ENCODE measurements at regions not wholly inside any gene's neighbourhood (a gene's known extent, or its start where the extent isn't known, plus 50 kb on each side); places are given as distances from the start of the nearest gene placed in this dataset.
"Not testable (repeated sequence)": the region's sequence is repeated elsewhere in the genome, so short reads cannot be mapped to it uniquely, and the experiment has no call there.

DNA sequence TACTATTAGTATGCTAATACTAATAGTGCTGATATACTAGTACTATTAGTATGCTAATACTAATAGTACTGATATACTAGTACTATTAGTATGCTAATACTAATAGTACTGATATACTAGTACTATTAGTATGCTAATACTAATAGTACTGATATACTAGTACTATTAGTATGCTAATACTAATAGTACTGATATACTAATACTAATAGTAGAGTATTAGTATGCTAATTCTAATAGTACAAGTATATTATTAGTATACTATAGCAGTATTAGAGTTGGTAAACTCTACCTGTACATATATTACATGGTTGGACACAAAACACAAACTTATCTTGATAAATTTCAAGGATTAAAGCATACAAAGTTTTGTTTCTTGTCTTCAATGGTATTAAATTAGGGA, 722.9 kb downstream of the TRHDE start:
- not testable (repeated sequence) for H3K4me2 ChIP-seq (ENCODE audit: low read depth, low read length, poor library complexity, severe bottlenecking); H3K79me2 ChIP-seq (ENCODE audit: low read length); H3K9ac ChIP-seq (ENCODE audit: low read length); H3K36me3 ChIP-seq (ENCODE audit: insufficient read depth, low read length); H3K9me2 ChIP-seq (replicated peaks; ENCODE audit: insufficient read depth, low read length); H3K4me3 ChIP-seq (ENCODE audit: low read length); H3K27me3 ChIP-seq (ENCODE audit: low read length); H4K20me1 ChIP-seq (ENCODE audit: insufficient read depth, low read depth, low read length); H3K27ac ChIP-seq (ENCODE audit: low read length); H3K4me1 ChIP-seq (ENCODE audit: low read length); DNase-seq; H2AFZ ChIP-seq (ENCODE audit: low read length)
- H3K9me3 ChIP-seq (ENCODE audit: low read length) = peaks cover 12% of the 10 kb centered on the region; the same call in 1 of the 2 replicates

DNA sequence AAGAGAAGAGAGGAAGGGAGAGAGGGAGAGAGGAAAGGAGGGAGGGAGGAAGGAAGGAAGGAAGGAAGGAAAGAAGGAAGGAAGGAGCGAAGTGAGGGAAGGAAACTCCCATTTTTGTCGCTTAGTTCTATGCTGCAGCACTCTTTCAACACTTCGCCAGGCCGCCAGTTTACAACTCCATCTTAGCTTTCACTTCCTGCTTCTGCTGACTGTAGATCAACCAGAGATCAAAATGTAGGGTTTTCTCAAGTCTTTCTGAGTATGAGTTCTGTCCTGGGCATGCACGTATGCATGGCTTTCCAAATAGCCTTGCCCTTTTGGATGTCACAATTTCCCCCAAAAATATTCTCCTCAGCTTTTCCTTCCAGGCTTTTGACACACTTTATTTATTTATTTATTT, 723.4 kb downstream of the TRHDE start:
- no peak overlapping the region for H3K4me2 ChIP-seq (ENCODE audit: low read depth, low read length, poor library complexity, severe bottlenecking)
- no peaks in the 10 kb centered on the region for H4K20me1 ChIP-seq (ENCODE audit: insufficient read depth, low read depth, low read length)
- H3K4me3 ChIP-seq (ENCODE audit: low read length) = no peak overlapping the region
- peaks cover 11% of the 10 kb centered on the region; the same call in 1 of the 2 replicates for H3K9me3 ChIP-seq (ENCODE audit: low read length)
- H3K9ac ChIP-seq (ENCODE audit: low read length) = no peak overlapping the region
- no peaks in the 10 kb centered on the region for H3K9me2 ChIP-seq (replicated peaks; ENCODE audit: insufficient read depth, low read length)
- H3K36me3 ChIP-seq (ENCODE audit: insufficient read depth, low read length) = no peaks in the 10 kb centered on the region
- H2AFZ ChIP-seq (ENCODE audit: low read length) = no peak overlapping the region
- H3K79me2 ChIP-seq (ENCODE audit: low read length) = no peaks in the 10 kb centered on the region
- no peaks in the 10 kb centered on the region for H3K27me3 ChIP-seq (ENCODE audit: low read length)
- no peaks in the 10 kb centered on the region for H3K4me1 ChIP-seq (ENCODE audit: low read length)
- DNase-seq = no peak
- H3K27ac ChIP-seq (ENCODE audit: low read length) = no peak overlapping the region

DNA sequence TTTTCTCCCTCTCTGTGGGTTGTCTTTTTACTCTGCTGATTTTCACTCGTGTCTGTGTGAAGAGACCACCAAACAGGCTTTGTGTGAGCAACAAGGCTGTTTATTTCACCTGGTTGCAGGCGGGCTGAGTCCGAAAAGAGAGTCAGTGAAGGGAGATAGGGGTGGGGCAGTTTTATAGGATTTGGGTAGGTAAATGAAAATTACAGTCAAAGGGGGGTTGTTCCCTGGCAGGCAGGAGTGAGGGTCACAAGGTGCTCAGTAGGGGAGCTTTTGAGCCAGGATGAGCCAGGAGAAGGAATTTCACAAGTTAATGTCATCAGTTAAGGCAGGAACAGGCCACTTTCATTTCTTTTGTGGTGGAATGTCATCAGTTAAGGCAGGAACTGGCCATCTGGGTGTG, 729.6 kb downstream of the TRHDE start:
- H4K20me1 ChIP-seq (ENCODE audit: insufficient read depth, low read depth, low read length); H3K27ac ChIP-seq (ENCODE audit: low read length); H3K27me3 ChIP-seq (ENCODE audit: low read length): not testable (repeated sequence)

DNA sequence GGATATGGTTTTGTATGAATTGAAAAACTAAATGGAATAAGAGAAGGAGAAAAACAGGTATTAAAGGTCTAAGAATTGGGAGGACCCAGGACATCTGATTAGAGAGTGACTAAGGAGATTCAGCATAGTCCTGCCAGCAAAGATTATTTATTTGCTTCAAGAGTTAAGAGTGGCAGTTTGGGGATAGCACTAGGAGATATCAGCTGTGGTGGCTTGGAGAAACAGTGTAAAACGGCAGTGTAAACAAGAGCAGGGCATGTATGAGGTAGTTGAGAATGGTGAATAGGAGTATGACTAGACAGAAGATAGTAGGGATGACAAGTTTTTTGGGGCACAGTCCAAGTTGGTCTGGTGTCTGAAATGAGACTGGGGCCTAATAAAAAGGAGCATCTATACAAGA, 730.3 kb downstream of the TRHDE start:
- H3K9ac ChIP-seq (ENCODE audit: low read length); H3K9me3 ChIP-seq (ENCODE audit: low read length); H3K4me1 ChIP-seq (ENCODE audit: low read length); H3K9me2 ChIP-seq (replicated peaks; ENCODE audit: insufficient read depth, low read length); DNase-seq; H2AFZ ChIP-seq (ENCODE audit: low read length); H3K27ac ChIP-seq (ENCODE audit: low read length); H3K4me2 ChIP-seq (ENCODE audit: low read depth, low read length, poor library complexity, severe bottlenecking); H3K79me2 ChIP-seq (ENCODE audit: low read length); H3K36me3 ChIP-seq (ENCODE audit: insufficient read depth, low read length); H3K27me3 ChIP-seq (ENCODE audit: low read length); H3K4me3 ChIP-seq (ENCODE audit: low read length); H4K20me1 ChIP-seq (ENCODE audit: insufficient read depth, low read depth, low read length): not testable (repeated sequence)

More for the DNA sequence above, 729.6 kb downstream of the TRHDE start:
- H2AFZ ChIP-seq (ENCODE audit: low read length); H3K9me3 ChIP-seq (ENCODE audit: low read length); H3K36me3 ChIP-seq (ENCODE audit: insufficient read depth, low read length); H3K9ac ChIP-seq (ENCODE audit: low read length); H3K4me2 ChIP-seq (ENCODE audit: low read depth, low read length, poor library complexity, severe bottlenecking); H3K4me3 ChIP-seq (ENCODE audit: low read length); H3K79me2 ChIP-seq (ENCODE audit: low read length); DNase-seq; H3K4me1 ChIP-seq (ENCODE audit: low read length); H3K9me2 ChIP-seq (replicated peaks; ENCODE audit: insufficient read depth, low read length): not testable (repeated sequence)

DNA sequence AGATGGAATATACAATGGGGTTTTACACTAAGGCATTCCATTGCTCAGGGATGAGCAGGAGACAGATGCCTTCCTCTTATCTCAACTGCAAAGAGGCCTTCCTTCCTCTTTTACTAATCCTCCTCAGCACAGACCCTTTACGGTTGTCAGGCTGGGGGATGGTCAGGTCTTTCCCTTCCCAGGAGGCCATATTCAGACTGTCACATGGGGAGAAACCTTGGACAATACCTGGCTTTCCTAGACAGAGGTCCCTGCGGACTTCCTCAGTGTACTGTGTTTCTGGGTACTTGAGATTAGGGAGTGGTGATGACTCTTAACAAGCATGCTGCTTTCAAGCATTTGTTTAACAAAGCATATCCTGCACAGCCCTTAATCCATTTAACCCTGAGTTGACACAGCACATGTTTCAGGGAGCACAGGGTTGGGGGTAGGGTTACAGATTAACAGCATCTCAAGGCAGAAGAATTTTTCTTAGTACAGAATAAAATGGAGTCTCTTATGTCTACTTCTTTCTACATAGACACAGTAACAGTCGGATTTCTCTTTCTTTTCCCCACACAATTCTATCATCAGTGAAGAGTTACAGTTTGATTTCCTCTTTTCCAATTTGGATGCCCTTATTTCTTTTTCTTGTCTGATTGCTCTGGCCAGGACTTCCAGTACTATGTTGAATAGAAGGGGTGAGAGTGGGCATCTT, 737.1 kb downstream of the TRHDE start:
- H4K20me1 ChIP-seq (ENCODE audit: insufficient read depth, low read depth, low read length) = not testable (repeated sequence)

DNA sequence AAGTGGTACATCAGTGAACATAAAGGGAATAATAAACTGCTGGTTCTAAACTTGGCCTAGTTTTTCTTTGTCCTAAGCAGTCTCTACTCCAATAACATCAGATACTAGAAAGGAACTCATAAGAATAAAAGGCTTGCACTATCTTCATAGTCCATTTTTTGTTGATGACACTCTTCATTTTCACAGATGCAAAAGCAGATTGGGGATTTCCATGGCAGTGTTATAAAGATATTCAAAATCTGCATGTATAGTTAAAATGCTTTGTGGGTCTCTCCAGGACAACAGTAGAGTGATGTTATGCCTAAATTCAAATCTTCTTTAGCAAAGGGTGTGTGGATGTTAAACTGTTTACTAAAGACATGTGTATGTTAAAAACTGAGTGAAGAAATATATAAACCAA, 745.8 kb downstream of the TRHDE start:
- H3K4me3 ChIP-seq (ENCODE audit: low read length) = no peak overlapping the region
- no peaks in the 10 kb centered on the region for H3K79me2 ChIP-seq (ENCODE audit: low read length)
- no peaks in the 10 kb centered on the region for H3K9me2 ChIP-seq (replicated peaks; ENCODE audit: insufficient read depth, low read length)
- no peak for DNase-seq
- H3K27me3 ChIP-seq (ENCODE audit: low read length) = no peaks in the 10 kb centered on the region
- no peaks in the 10 kb centered on the region for H3K36me3 ChIP-seq (ENCODE audit: insufficient read depth, low read length)
- peaks cover 27% of the 10 kb centered on the region for H3K9me3 ChIP-seq (ENCODE audit: low read length)
- H2AFZ ChIP-seq (ENCODE audit: low read length) = no peak overlapping the region
- H3K4me2 ChIP-seq (ENCODE audit: low read depth, low read length, poor library complexity, severe bottlenecking) = no peak overlapping the region
- H4K20me1 ChIP-seq (ENCODE audit: insufficient read depth, low read depth, low read length) = no peaks in the 10 kb centered on the region
- no peak overlapping the region for H3K27ac ChIP-seq (ENCODE audit: low read length)
- H3K9ac ChIP-seq (ENCODE audit: low read length) = no peak overlapping the region
- H3K4me1 ChIP-seq (ENCODE audit: low read length) = no peaks in the 10 kb centered on the region

More for the DNA sequence above, 737.1 kb downstream of the TRHDE start:
- H3K27ac ChIP-seq (ENCODE audit: low read length); H3K9ac ChIP-seq (ENCODE audit: low read length); DNase-seq; H3K36me3 ChIP-seq (ENCODE audit: insufficient read depth, low read length); H3K79me2 ChIP-seq (ENCODE audit: low read length); H3K4me3 ChIP-seq (ENCODE audit: low read length); H2AFZ ChIP-seq (ENCODE audit: low read length); H3K27me3 ChIP-seq (ENCODE audit: low read length); H3K4me1 ChIP-seq (ENCODE audit: low read length); H3K9me2 ChIP-seq (replicated peaks; ENCODE audit: insufficient read depth, low read length); H3K4me2 ChIP-seq (ENCODE audit: low read depth, low read length, poor library complexity, severe bottlenecking); H3K9me3 ChIP-seq (ENCODE audit: low read length): not testable (repeated sequence)

DNA sequence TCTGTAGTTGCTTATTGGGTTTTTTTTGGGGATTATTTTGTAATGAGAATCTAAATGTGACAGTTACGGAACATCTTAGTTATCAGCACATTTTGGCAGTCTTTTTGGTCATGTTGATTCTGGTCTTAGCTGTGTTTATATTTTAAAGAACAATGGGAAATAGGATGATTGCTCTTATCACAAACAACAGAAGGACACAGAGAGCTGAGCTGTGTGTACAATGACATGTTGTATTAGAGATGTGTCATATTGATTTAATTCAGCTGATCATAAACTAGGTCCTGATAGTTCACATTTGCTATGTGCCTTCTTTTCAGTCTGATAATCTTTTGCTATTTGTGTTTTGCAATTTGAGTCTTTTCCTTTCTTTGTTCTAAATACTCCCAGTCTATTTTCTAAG, 781.7 kb downstream of the TRHDE start:
- no peaks in the 10 kb centered on the region for H3K4me1 ChIP-seq (ENCODE audit: low read length)
- no peak for DNase-seq
- no peak overlapping the region for H3K9ac ChIP-seq (ENCODE audit: low read length)
- no peaks in the 10 kb centered on the region for H3K79me2 ChIP-seq (ENCODE audit: low read length)
- H4K20me1 ChIP-seq (ENCODE audit: insufficient read depth, low read depth, low read length) = no peaks in the 10 kb centered on the region
- H3K9me2 ChIP-seq (replicated peaks; ENCODE audit: insufficient read depth, low read length) = no peaks in the 10 kb centered on the region
- H3K9me3 ChIP-seq (ENCODE audit: low read length) = peaks cover 6% of the 10 kb centered on the region; the same call in 1 of the 2 replicates
- H3K27me3 ChIP-seq (ENCODE audit: low read length) = no peaks in the 10 kb centered on the region
- H3K27ac ChIP-seq (ENCODE audit: low read length) = no peak overlapping the region
- H3K4me2 ChIP-seq (ENCODE audit: low read depth, low read length, poor library complexity, severe bottlenecking) = no peak overlapping the region
- no peak overlapping the region for H3K4me3 ChIP-seq (ENCODE audit: low read length)
- no peak overlapping the region for H2AFZ ChIP-seq (ENCODE audit: low read length)
- H3K36me3 ChIP-seq (ENCODE audit: insufficient read depth, low read length) = no peaks in the 10 kb centered on the region

DNA sequence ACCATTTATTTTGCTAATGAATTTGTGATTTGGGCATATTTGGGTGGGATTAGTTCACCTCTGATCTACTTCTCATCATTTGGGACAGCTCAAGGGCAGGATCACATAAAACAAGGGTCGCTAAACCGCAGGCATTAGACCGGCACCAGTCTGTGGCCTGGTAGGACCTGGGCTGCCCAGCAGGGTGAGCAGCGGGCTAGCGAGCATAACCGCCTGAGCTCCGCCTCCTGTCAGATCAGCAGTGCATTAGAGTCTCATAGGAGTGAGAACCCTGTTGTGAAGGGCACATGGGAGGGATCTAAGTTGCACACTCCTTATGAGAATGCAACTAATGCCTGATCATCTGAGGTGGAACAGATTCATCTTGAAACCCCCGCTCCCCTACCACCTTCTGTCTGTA, 785.3 kb downstream of the TRHDE start:
- peaks cover 18% of the 10 kb centered on the region for H3K9me3 ChIP-seq (ENCODE audit: low read length)
- no peak overlapping the region for H3K27ac ChIP-seq (ENCODE audit: low read length)
- H3K79me2 ChIP-seq (ENCODE audit: low read length) = no peaks in the 10 kb centered on the region
- H3K27me3 ChIP-seq (ENCODE audit: low read length) = no peaks in the 10 kb centered on the region
- no peak overlapping the region for H2AFZ ChIP-seq (ENCODE audit: low read length)
- H3K36me3 ChIP-seq (ENCODE audit: insufficient read depth, low read length) = no peaks in the 10 kb centered on the region
- no peak overlapping the region for H3K4me3 ChIP-seq (ENCODE audit: low read length)
- no peak for DNase-seq
- H3K9ac ChIP-seq (ENCODE audit: low read length) = no peak overlapping the region
- H3K4me2 ChIP-seq (ENCODE audit: low read depth, low read length, poor library complexity, severe bottlenecking) = no peak overlapping the region
- no peaks in the 10 kb centered on the region for H3K4me1 ChIP-seq (ENCODE audit: low read length)
- no peaks in the 10 kb centered on the region for H3K9me2 ChIP-seq (replicated peaks; ENCODE audit: insufficient read depth, low read length)
- no peaks in the 10 kb centered on the region for H4K20me1 ChIP-seq (ENCODE audit: insufficient read depth, low read depth, low read length)

DNA sequence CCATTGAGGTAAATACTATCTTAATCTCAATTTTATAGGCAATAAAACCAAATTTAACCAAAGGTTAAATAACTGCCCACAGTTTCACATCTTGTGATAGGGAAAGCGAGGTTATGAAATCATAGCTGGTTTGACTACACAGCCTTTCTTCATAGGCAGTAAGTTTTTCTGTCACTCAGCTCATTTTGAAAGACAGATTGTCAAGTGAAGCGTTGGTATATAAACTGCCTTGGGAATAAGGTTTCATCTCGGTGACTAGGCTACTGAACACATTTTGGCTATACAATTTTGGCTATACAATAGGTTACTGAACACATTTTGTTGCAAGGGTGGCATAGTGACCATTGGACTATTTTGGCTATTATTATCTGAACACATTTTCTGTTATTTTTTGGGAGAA, 793.7 kb downstream of the TRHDE start:
- Histone ChIP-seq H3K4me3 (ENCODE audit: low read length) (no peak overlapping the region), H4K20me1 (ENCODE audit: insufficient read depth, low read depth, low read length) (no peaks in the 10 kb centered on the region), H3K9me2 (replicated peaks; ENCODE audit: insufficient read depth, low read length) (no peaks in the 10 kb centered on the region), H3K9ac (ENCODE audit: low read length) (no peak overlapping the region), H3K27me3 (ENCODE audit: low read length) (no peaks in the 10 kb centered on the region), H3K27ac (ENCODE audit: low read length) (no peak overlapping the region), H3K9me3 (ENCODE audit: low read length) (peaks cover 18% of the 10 kb centered on the region), H2AFZ (ENCODE audit: low read length) (no peak overlapping the region), H3K4me2 (ENCODE audit: low read depth, low read length, poor library complexity, severe bottlenecking) (no peak overlapping the region), H3K4me1 (ENCODE audit: low read length) (no peaks in the 10 kb centered on the region), H3K79me2 (ENCODE audit: low read length) (no peaks in the 10 kb centered on the region), H3K36me3 (ENCODE audit: insufficient read depth, low read length) (no peaks in the 10 kb centered on the region)
- DNase-seq = no peak
